NCI-H2196 treated with DMSO at 0.1 percent for 48 hours (cell line): ENCODE measurements at regions not wholly inside any gene's neighbourhood (a gene's known extent, or its start where the extent isn't known, plus 50 kb on each side); places are given as distances from the start of the nearest gene placed in this dataset.
A peak's percentile ranks its signal among the peaks of the same experiment; 100 is the strongest.
"Not testable (repeated sequence)": the region's sequence is repeated elsewhere in the genome, so short reads cannot be mapped to it uniquely, and the experiment has no call there.

ENCODE experiments used
- DNase-seq: peaks from one replicate; lab custom pipeline; 2025; ENCODE audit not compliant: unreplicated experiment; lab: John Stamatoyannopoulos, UW

DNA sequence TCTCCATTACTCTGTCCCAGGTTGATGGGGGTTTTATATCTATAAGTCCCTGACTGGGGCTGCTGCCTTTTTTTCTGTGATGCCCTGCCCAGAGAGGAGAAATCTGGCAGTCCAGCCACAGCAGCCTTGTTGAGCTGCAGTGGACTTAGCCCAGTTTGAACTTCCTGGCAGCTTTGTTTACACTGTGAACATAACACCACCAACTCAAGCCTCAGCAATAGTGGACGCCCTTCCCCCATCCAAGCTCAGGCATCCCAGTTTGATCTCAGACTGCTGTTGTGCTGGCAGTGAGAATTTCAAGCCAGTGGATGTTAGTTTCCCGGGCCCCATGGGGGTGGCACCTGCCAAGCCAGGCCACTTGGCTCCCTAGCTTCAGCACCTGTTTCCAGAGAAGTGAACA is 298.5 kb upstream of the KDM5D start:
- peak; percentile 15 for DNase-seq

DNA sequence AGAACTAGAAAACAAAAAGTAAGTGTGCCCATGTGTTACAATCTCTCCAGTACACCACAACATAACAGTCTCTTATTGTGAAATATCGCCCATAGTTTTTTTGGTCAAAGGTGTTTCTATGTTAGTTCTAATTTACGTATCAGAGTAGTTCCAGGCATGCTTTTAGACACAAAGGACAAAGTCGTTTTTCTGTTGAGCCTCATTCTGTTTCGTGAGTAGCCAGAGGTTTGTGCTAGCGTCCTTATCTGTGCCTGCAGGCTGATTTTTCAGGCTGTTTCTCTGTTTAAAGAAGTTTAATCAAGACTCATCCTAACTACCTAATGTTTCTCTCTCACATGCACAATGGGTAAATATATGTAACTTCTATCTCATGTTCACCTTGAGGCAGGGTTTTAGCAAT is 281.1 kb upstream of the KDM5D start:
- no peak for DNase-seq

DNA sequence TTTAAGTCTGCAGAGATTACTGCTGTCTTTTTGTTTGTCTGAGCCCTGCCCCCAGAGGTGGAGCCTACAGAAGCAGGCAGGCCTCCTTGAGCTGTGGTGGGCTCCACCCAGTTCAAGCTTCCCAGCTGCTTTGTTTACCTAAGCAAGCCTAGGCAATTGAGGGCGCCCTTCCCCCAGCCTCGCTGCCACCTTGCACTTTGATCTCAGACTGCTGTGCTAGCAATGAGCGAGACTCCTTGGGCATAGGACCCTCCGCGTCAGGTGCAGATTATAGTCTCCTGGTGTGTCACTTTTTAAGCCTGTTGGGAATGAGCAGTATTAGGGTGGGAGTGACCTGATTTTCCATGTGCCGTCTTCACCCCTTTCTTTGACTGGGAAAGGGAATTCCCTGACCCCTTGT is 248.9 kb upstream of the KDM5D start:
- DNase-seq: not testable (repeated sequence)

DNA sequence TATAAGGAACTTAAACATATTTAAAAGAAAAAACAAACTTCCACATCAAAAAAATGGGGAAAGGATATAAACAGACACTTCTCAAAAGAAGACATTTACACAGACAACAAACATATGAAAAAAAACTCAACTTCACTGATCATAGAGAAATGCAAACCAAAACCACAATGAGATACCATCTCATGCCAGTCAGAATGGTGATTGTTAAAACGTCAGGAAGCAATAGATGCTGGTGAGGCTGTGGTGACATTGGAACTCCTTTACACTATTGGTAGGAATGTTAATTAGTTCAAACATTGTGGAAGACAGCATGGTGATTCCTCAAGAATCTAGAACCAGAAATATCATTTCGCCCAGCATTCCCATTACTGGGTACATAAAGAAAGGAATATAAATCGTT is 228.5 kb upstream of the KDM5D start:
- DNase-seq: no peak

DNA sequence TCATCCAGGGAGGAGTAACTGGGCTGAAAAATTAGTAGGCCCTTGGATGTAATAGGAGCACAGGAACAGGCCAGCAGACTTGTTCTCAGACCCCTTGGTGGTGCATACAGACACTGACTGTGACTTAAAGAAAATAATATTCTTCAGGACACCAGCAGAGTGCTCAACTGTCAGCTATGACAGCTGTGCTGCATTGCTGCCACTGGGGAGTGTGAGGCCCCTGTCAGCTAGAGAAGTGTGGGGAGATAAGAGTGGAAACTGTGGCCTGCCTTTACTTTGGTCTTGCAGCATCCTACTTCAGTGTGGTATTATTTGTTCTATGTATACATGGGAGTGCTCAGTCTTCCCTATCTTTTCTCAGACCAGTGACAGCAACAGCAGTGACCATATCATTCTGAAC is 203.2 kb upstream of the KDM5D start:
- DNase-seq: no peak

DNA sequence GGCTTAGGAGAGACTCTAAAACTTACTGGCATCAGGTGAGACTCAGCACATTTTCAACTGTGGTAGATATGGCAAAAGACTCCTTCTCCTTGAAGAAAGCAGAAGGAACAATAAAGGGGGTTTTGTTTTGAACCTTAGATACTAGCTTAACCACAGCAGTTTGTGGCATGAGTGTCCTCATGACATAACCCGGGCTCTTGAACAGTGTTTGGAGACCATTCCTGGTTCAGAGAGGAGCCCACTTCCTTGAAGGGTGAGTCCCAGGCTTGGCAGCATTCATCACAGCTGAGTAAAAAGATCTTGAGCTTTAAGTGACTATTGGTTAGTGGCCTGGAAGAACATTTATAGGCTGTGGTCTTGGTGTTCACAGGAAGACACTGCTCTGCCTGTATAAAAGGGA is 154.5 kb upstream of the KDM5D start:
- no peak for DNase-seq

DNA sequence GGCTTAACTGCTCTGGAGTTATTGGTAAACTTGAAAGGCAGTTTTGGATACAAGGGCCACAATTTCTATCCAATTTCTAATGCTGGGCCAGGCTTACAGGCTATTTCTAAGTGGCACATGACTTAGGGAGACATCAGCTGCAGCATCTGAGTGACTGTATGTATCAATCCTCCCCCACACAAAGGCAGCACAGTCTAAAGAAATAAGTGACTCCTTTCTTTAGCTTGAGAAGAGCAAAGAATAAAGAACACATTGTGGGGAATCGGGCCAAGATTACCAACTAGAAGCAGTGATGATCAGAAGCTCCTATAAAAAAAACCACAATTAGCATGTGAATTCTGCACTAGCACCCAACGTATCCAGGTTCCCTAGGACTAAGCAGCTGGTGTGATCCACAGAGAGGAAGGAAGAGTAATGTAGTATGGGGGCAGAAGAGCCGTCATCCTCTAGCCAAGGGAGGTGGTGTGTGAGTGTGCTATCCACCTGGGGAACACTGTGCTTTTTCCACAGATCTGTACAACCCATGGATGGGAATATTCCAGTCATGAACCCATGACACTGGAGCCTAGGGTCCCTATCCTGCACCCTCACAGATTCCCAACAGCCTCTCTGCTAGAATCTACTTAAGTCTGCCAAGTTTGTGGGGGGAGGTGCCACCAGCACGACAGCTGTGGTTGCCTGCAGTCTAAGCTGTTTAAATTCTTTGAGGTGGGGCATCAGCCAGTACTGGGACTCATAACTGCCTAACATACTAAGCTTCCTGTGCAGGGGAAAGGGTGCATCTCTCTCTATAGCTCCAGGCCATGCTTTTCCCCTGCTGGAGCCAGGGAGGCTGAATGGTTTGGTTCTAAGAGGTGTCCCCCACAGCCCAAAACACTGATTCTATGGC is 147.8 kb upstream of the KDM5D start:
- no peak for DNase-seq

DNA sequence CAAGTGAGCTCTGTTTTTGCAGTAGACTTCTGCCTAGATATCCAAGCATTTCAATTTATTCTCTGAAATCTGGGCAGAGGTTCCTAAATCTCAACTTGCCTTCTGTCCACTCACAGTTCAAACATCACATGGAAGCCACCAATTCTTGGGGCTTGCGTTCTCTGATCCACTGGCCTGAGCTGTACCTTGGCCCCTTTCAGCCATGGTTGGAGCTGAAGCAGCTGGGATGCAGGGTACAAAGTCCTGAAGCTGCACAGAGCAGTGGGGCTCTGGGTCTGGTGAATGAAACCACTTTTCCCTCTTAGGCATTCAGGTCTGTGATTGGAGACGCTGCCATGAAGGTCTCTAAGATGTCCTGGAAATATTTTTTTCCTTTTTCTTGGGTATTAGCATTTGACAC is 137.6 kb upstream of the KDM5D start:
- DNase-seq: no peak

DNA sequence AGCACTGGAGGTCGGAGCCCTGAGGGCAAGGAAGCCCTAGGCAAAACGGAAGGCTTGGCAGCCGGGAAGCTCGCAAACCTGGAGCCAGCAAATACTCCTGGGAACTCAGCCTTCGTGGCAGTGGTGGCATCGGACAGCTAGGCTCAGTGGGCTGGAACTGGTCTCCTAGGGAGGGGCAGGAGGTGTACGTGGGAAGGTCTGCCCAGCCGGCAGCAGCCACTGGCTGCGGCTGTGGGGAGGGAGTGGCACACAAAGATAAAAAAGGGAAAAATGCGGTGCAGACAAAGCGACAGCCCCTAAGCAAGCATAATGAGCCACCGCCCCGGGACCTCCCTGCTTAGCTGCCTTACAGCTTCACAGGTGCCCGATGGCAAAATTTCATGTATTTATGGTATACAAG is 125.2 kb upstream of the KDM5D start:
- DNase-seq: no peak

DNA sequence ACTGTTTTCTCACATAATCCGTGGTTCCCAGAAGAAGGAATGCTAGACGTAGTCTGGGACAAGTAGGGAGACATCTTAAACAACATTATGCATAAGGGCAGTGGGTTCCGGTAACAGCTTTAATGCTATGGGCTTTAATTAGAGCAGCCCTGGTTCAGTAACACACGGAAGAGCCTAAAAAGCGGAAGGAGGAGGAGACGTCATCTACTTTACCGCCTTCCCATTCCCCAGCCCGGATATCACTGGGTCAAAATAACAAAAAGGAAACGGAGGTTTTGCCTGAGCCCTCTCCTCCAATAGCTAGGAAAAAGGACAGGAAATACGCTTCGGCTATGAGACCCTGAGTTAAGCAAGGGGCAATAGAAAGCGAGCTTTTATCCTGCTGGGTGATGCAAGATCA is 124.8 kb upstream of the KDM5D start:
- DNase-seq: no peak

DNA sequence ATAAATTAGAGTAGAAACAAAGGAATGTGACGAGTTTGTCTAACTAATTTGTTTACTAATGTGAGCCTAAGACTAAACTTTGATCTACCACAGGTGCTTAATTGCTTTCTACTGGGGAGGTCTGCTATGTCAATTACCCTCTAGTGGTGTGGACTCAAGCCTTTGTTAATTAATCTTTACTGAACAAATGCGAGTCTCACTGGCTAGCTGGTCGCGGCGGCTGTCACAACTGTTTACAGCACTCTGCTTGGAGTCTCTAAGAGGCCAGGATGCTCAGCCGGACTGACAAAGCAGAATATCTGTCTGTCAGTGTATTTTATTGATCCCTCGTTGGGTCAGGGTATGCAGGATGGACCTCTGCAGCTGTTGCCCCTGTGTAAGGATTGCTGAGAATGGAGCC is 124.1 kb upstream of the KDM5D start:
- DNase-seq: no peak

DNA sequence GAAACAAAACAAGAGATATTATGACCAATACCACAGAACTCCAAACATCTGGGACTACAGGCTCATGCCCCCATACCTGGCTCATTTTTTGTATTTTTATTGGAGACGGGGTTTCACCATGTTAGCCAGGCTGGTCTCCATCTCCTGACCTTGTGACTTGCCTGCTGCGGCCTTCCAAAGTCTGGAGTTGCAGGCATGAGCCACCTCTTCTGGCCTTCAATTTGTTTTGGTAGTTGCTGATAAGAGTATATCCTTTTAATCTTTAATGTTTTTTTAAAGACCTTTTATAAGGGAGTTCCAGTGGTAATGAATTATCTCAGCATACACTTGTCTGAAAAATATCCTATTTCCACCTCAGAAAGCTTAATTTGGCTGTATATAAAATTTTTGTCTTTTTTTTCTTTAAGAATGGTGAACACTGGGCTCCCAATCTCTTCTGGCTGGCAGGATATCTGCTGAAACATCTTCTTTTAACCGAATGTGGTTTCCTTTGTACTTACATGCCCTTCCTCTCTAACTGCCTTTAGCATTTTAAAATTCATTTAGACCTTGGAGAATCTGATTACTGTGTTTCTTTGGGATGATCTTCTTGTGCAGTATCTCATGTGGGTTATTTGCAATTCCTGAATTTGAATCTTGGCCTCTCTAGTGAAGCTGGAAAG is 112.1 kb upstream of the KDM5D start:
- no peak for DNase-seq

DNA sequence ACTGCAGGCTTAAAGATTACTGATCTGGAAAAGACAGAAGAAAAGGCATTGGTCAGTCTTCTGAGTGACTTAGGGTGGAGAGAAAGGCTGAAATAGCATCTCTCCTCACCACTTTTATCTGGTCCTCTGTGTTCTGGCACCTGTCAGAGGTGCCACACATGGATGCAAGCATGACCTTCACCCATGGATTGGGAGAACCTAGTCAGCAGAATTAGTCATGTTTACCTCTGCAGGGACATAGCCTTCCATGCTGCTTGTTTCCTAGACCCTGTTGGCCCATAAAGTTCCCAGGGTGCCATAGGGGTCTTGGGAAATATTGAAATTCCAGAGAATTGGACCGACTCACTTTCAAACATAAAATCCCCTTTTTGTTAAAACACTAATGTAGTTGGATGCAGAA is 98.4 kb upstream of the KDM5D start:
- no peak for DNase-seq

DNA sequence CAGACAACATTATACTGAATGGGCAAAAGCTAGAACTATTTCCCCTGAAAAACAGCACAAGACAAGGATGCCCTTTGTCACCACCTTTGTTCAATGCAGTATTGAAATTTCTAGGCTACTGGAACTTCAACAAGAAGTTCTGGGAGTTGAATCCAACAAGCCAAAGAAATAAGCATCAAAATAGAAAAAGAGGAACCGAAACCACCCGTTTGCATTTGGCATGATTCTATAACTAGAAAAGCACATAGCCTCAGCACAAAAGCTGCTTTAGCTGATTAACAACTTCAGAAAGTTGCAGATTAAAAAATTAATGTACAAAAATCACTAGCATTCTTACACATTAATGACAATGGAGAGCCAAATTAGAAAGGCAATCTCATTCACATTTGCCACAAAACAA is 79.6 kb upstream of the KDM5D start:
- DNase-seq: no peak

DNA sequence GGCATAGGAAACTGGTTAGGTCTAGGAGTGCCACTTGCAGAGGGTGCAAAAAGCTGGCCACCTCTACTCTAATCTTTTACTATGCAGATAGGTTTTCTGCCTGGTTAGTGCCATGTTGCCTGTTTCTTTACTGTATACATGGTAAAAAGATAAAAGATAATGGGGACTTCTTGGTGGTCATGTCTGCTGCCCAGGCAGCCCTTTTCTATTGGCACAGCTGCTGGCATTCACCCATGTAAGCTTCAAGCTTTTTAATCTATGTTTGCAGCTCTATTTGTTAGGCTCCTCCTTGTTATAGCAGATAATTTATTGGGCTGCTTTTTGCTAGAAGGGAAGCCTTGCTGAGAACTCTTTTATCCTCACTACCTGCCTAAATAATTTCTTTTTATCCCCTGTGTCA is 74.0 kb upstream of the KDM5D start:
- no peak for DNase-seq

DNA sequence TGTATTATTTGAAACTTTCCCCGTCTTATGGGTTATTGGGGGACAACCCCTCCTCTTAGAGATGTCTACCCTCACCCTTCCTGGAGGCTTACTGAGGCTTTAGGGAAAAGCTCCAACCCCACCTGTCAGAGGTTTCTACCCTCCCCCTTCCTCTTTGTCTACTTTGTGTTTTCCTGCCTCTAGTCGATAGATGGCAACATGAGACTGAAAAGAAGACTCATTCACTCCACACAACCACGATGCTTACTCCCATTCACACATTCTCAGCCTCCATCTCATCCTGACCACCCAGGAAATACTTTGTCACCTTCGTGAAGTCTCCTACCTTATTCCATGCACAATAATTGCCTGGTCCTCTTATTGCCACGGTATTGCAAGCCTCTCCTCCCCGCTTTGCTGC is 72.4 kb upstream of the KDM5D start:
- DNase-seq: peak; percentile 0

DNA sequence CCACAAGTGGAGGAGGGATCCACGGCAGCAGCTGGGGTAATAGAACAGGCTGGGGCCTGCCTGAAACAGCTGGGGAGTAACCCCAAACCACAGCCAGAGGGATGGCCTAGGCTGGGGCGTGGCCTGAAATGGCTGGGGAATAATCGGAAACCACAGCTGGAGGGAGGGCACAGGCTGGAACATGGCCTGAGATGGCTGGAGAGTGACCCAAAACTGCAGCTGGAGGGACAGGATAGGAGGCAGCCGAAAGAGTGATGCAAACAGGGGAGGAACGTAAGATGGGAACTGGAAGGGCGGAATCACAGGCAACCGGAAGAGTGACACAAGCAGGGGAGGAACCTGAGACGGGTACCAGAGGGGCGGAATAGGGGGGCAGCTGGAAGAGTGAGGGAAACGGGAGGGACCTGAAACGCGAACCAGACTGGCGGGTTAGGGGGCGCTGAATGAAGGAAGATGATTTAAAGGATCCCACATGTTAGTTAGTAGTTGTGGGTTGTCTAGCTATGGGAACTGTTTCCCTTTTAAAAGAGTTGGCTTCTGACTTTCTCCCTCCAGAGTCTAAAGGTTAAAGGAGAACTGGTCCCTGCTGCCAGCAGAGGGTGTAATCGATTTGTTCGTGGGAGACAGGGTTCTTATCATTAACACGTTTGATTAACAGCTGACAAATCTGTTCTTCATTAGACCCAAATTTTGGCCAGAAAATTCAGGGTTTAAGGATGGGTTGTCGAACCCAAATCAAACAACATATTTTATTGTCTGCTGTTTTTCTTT is 71.7 kb upstream of the KDM5D start:
- no peak for DNase-seq
